Left ventricle myocardium inferior (tissue), 1 donor: ENCODE measurements at regions not wholly inside any gene's neighbourhood (a gene's known extent, or its start where the extent isn't known, plus 50 kb on each side); places are given as distances from the start of the nearest gene placed in this dataset.

ENCODE experiments used
- DNase-seq: peaks from one replicate; pipeline ENCODE4 v3.0.0-alpha.2; 2020
- H3K27ac ChIP-seq: fragments of 200-600 bp; replicated peaks from 2 replicates; pipeline ENCODE4 v1.8.0; 2021
- H3K27me3 ChIP-seq: fragments of 200-600 bp; 2 replicates; pipeline ENCODE4 v1.8.0; 2021; ENCODE audit warnings: low read depth
- H3K36me3 ChIP-seq: fragments of 200-600 bp; 2 replicates; pipeline ENCODE4 v1.8.0; 2021
- H3K4me1 ChIP-seq: fragments of 200-600 bp; 2 replicates; pipeline ENCODE4 v1.8.0; 2021
- H3K4me3 ChIP-seq: fragments of 200-600 bp; 2 replicates; pipeline ENCODE4 v1.8.0; 2021; ENCODE audit warnings: mild to moderate bottlenecking, moderate library complexity
- H3K9me3 ChIP-seq: fragments of 200-600 bp; replicated peaks from 2 replicates; pipeline ENCODE4 v1.8.0; 2021
- CTCF ChIP-seq: fragments of 200-600 bp; IDR thresholded peaks from 2 replicates; pipeline ENCODE4 v1.8.0; 2021; ENCODE audit warnings: antibody characterized with exemption, mild to moderate bottlenecking, borderline replicate concordance
- intact Hi-C: fragments of 100-400 bp; cut with micrococcal nuclease; formaldehyde crosslinking; loops from one replicate; pipeline ENCODE4 v1.11.0; 2022
- donor health status: DM: no; HTN: yes; CAD: no; lungs with severe emphysema.

- H3K4me1 ChIP-seq: no peaks in the 10 kb centered on the region
- no peak overlapping the region for H3K4me3 ChIP-seq
- no peaks in the 10 kb centered on the region for H3K36me3 ChIP-seq
- DNase-seq: no peak
- no peak overlapping the region for H3K27ac ChIP-seq
- H3K27me3 ChIP-seq: no peaks in the 10 kb centered on the region
- TF ChIP-seq CTCF: no peak
- H3K9me3 ChIP-seq: peaks cover 12% of the 10 kb centered on the region
- intact Hi-C loops: no loop called here
Measured at GRCh38 chr1:55904541-55904940, 674.8 kb downstream of the PLPP3 start.

- no peak overlapping the region for H3K4me3 ChIP-seq
- no peaks in the 10 kb centered on the region for H3K4me1 ChIP-seq
- H3K27me3 ChIP-seq: no peaks in the 10 kb centered on the region
- H3K36me3 ChIP-seq: no peaks in the 10 kb centered on the region
- DNase-seq: no peak
- H3K9me3 ChIP-seq: peaks cover 35% of the 10 kb centered on the region
- intact Hi-C loops: no loop called here
- no peak for TF ChIP-seq CTCF
- H3K27ac ChIP-seq: no peak overlapping the region
Measured at GRCh38 chr1:55898181-55898580, 681.2 kb downstream of the PLPP3 start.

GRCh38 chr1:55896210-55896609 is 681.0 kb upstream of the USP24 start:
- H3K9me3 ChIP-seq: peaks cover 49% of the 10 kb centered on the region
- H3K27ac ChIP-seq: no peak overlapping the region
- no peaks in the 10 kb centered on the region for H3K27me3 ChIP-seq
- intact Hi-C loops: no loop called here
- no peak for TF ChIP-seq CTCF
- DNase-seq: no peak
- no peaks in the 10 kb centered on the region for H3K4me1 ChIP-seq
- H3K36me3 ChIP-seq: no peaks in the 10 kb centered on the region
- no peak overlapping the region for H3K4me3 ChIP-seq

- intact Hi-C loops: no loop called here
- no peak for TF ChIP-seq CTCF
- no peak overlapping the region for H3K27ac ChIP-seq
- no peak overlapping the region for H3K4me3 ChIP-seq
- no peaks in the 10 kb centered on the region for H3K36me3 ChIP-seq
- H3K27me3 ChIP-seq: no peaks in the 10 kb centered on the region
- H3K9me3 ChIP-seq: peaks cover 37% of the 10 kb centered on the region
- no peaks in the 10 kb centered on the region for H3K4me1 ChIP-seq
- DNase-seq: no peak
Measured at GRCh38 chr1:55894521-55894920, 679.4 kb upstream of the USP24 start.

- no peak overlapping the region for H3K27ac ChIP-seq
- no peak for DNase-seq
- H3K9me3 ChIP-seq: peaks cover 34% of the 10 kb centered on the region
- no peaks in the 10 kb centered on the region for H3K36me3 ChIP-seq
- intact Hi-C loops: no loop called here
- H3K27me3 ChIP-seq: no peaks in the 10 kb centered on the region
- peak; percentile 44 for TF ChIP-seq CTCF
- H3K4me1 ChIP-seq: no peaks in the 10 kb centered on the region
- H3K4me3 ChIP-seq: no peak overlapping the region
Measured at GRCh38 chr1:55893155-55893554, 678.0 kb upstream of the USP24 start.

- no peaks in the 10 kb centered on the region for H3K36me3 ChIP-seq
- peaks cover 20% of the 10 kb centered on the region for H3K9me3 ChIP-seq
- H3K4me1 ChIP-seq: no peaks in the 10 kb centered on the region
- no peak overlapping the region for H3K27ac ChIP-seq
- DNase-seq: no peak
- intact Hi-C loops: no loop called here
- TF ChIP-seq CTCF: no peak
- H3K4me3 ChIP-seq: no peak overlapping the region
- H3K27me3 ChIP-seq: no peaks in the 10 kb centered on the region
Measured at GRCh38 chr1:55888685-55889317, 673.6 kb upstream of the USP24 start.
